ENCODE measurements at regions not wholly inside any gene's neighbourhood (a gene's known extent, or its start where the extent isn't known, plus 50 kb on each side); places are given as distances from the start of the nearest gene placed in this dataset.

- Histone ChIP-seq H3K36me3 (ENCODE audit: low read length) (no peaks in the 10 kb centered on the region), H3K4me3 (ENCODE audit: insufficient read depth, low read length, poor library complexity, severe bottlenecking) (no peak overlapping the region), H3K4me2 (ENCODE audit: low read depth, low read length, poor library complexity, severe bottlenecking) (no peak overlapping the region), H3K9me2 (replicated peaks; ENCODE audit: insufficient read depth, low read length) (no peaks in the 10 kb centered on the region), H3K9ac (ENCODE audit: low read length) (no peak overlapping the region), H3K9me3 (ENCODE audit: insufficient read depth, low read length) (no peaks in the 10 kb centered on the region), H3F3A (ENCODE audit: insufficient read depth) (no peaks in the 10 kb centered on the region), H4K20me1 (ENCODE audit: low read depth, low read length) (no peaks in the 10 kb centered on the region), H3K79me2 (ENCODE audit: insufficient read depth, low read length) (no peaks in the 10 kb centered on the region), H3K27ac (ENCODE audit: low read depth, low read length) (no peak overlapping the region), H3K27me3 (ENCODE audit: low read length) (no peaks in the 10 kb centered on the region), H2AFZ (ENCODE audit: low read depth, low read length, severe bottlenecking) (no peak overlapping the region)
- no peak for TF ChIP-seq CTCF (IDR thresholded peaks at IDR 0.05; ENCODE audit: insufficient read depth, low read length, poor library complexity, severe bottlenecking)
- TF ChIP-seq EZH2phosphoT487 (conservative IDR thresholded peaks at IDR 0.05; ENCODE audit: low read length): no peak
Measured at GRCh38 chr2:81589406-81589805, 1284.9 kb upstream of the LRRTM1 start.

- H3K4me3 ChIP-seq (ENCODE audit: insufficient read depth, low read length, poor library complexity, severe bottlenecking): no peak overlapping the region
Measured at GRCh38 chr2:81583311-81584108, 1279.0 kb upstream of the LRRTM1 start.

GRCh38 chr2:81576713-81577112 lies 1272.2 kb upstream of the LRRTM1 start:
- no peaks in the 10 kb centered on the region for H3K9me2 ChIP-seq (replicated peaks; ENCODE audit: insufficient read depth, low read length)
- no peaks in the 10 kb centered on the region for H3K27me3 ChIP-seq (ENCODE audit: low read length)

More at GRCh38 chr2:81583311-81584108, 1279.0 kb upstream of the LRRTM1 start:
- Histone ChIP-seq H3K27ac (ENCODE audit: low read depth, low read length) (no peak overlapping the region), H3K79me2 (ENCODE audit: insufficient read depth, low read length) (no peaks in the 10 kb centered on the region), H3K9me3 (ENCODE audit: insufficient read depth, low read length) (no peaks in the 10 kb centered on the region), H3K9me2 (replicated peaks; ENCODE audit: insufficient read depth, low read length) (no peaks in the 10 kb centered on the region), H3F3A (ENCODE audit: insufficient read depth) (no peaks in the 10 kb centered on the region), H3K36me3 (ENCODE audit: low read length) (no peaks in the 10 kb centered on the region), H3K4me2 (ENCODE audit: low read depth, low read length, poor library complexity, severe bottlenecking) (no peak overlapping the region), H3K9ac (ENCODE audit: low read length) (no peak overlapping the region), H3K27me3 (ENCODE audit: low read length) (no peaks in the 10 kb centered on the region), H2AFZ (ENCODE audit: low read depth, low read length, severe bottlenecking) (no peak overlapping the region), H4K20me1 (ENCODE audit: low read depth, low read length) (no peaks in the 10 kb centered on the region)
- TF ChIP-seq EZH2phosphoT487 (conservative IDR thresholded peaks at IDR 0.05; ENCODE audit: low read length) (no peak), CTCF (IDR thresholded peaks at IDR 0.05; ENCODE audit: insufficient read depth, low read length, poor library complexity, severe bottlenecking) (no peak)

More at GRCh38 chr2:81576713-81577112, 1272.2 kb upstream of the LRRTM1 start:
- Histone ChIP-seq H3K27ac (ENCODE audit: low read depth, low read length) (no peak overlapping the region), H3K79me2 (ENCODE audit: insufficient read depth, low read length) (no peaks in the 10 kb centered on the region), H4K20me1 (ENCODE audit: low read depth, low read length) (no peaks in the 10 kb centered on the region), H2AFZ (ENCODE audit: low read depth, low read length, severe bottlenecking) (no peak overlapping the region), H3K4me2 (ENCODE audit: low read depth, low read length, poor library complexity, severe bottlenecking) (no peak overlapping the region), H3K36me3 (ENCODE audit: low read length) (no peaks in the 10 kb centered on the region), H3F3A (ENCODE audit: insufficient read depth) (no peaks in the 10 kb centered on the region), H3K4me3 (ENCODE audit: insufficient read depth, low read length, poor library complexity, severe bottlenecking) (no peak overlapping the region), H3K9me3 (ENCODE audit: insufficient read depth, low read length) (no peaks in the 10 kb centered on the region), H3K9ac (ENCODE audit: low read length) (no peak overlapping the region)
- no peak for TF ChIP-seq CTCF (IDR thresholded peaks at IDR 0.05; ENCODE audit: insufficient read depth, low read length, poor library complexity, severe bottlenecking)
- TF ChIP-seq EZH2phosphoT487 (conservative IDR thresholded peaks at IDR 0.05; ENCODE audit: low read length): no peak

All from SU-DHL-6 (cell line).